Skeletal muscle tissue (tissue), 3 donors: ENCODE measurements at regions not wholly inside any gene's neighbourhood (a gene's known extent, or its start where the extent isn't known, plus 50 kb on each side); places are given as distances from the start of the nearest gene placed in this dataset.

Source experiments
- H3K27ac ChIP-seq: one replicate; pipeline ENCODE4 v1.7.0; 2013; ENCODE audit warnings: mild to moderate bottlenecking, low read depth, low read length, inconsistent platforms
- H3K27me3 ChIP-seq, 3 donors: one replicate each; pipeline ENCODE4 v1.7.0; 2013; ENCODE audit warnings: low read length in 3 of 3; ENCODE audit not compliant: control insufficient read depth in 3 of 3, insufficient read depth in 3 of 3
- H3K36me3 ChIP-seq, 3 donors: one replicate each; pipeline ENCODE4 v1.7.0; 2013; ENCODE audit warnings: low read length in 3 of 3; ENCODE audit not compliant: control insufficient read depth in 3 of 3, insufficient read depth in 3 of 3
- H3K4me1 ChIP-seq, 3 donors: one replicate each; pipeline ENCODE4 v1.7.0; 2013; ENCODE audit warnings: low read length in 3 of 3, mild to moderate bottlenecking in 3 of 3; ENCODE audit not compliant: control insufficient read depth in 3 of 3, insufficient read depth in 3 of 3
- H3K4me3 ChIP-seq, 3 donors: one replicate each; pipeline ENCODE4 v1.7.0; 2013; ENCODE audit warnings: low read length in 3 of 3
- H3K9ac ChIP-seq, 3 donors: one replicate each; pipeline ENCODE4 v1.7.0; 2013; ENCODE audit warnings: low read length in 3 of 3, mild to moderate bottlenecking in 3 of 3, moderate library complexity in 2 of 3, low read depth in 1 of 3
- H3K9me3 ChIP-seq, 3 donors: one replicate each; pipeline ENCODE4 v1.7.0; 2013; ENCODE audit warnings: low read length in 3 of 3; ENCODE audit not compliant: control insufficient read depth in 3 of 3
- donor health status: Osteomylitis.

DNA sequence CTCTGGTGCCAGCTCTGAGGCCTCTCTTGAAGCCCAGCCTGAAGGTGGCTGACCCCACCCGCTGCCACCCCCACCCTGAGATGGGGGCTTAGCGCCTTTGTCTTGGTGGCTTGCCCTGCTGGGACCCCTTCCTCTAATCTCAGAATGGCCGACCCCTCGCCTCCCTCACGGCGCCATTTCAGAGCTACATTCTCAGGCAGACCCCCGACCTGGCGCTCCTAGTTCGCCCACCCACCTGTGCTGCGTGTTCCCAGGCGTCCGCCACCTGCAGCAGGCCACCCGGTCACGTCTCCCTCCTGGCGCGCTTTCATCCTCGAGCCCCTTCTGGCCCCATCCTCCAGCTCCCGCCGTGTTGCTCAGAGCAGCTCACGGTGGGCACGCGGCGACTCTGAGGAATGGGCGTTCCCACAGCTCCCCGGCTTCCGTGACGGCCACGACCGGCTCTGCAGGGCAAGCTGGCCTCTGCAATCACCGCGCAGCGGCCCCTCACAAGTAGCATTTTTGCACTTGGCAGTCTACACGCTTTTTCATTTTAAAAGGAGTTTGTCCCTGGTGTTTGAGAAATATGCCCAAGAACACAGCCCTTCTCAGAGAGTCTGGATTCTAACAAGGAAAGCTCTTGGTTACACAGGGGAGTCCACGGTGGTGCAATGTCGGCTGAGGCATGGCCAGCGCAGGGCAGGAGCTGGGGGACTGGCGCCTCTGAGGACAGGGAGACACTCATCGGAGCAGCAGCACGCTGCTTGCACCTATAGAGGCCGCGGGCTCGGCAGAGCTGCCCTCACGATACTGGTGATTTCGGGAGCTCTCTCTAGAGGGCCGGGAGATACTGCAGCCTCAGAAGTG, 105.7 kb upstream of the C14orf180 start:
- Histone ChIP-seq H3K4me3 (no peak overlapping the region), H3K27ac (no peak overlapping the region), H3K9ac (no peak overlapping the region), H3K36me3 (no peaks in the 10 kb centered on the region), H3K9me3 (no peaks in the 10 kb centered on the region), H3K27me3 (peaks cover 27 to 39% (median 33%) of the 10 kb centered on the region in 3 donors), H3K4me1 (no peaks in the 10 kb centered on the region)

DNA sequence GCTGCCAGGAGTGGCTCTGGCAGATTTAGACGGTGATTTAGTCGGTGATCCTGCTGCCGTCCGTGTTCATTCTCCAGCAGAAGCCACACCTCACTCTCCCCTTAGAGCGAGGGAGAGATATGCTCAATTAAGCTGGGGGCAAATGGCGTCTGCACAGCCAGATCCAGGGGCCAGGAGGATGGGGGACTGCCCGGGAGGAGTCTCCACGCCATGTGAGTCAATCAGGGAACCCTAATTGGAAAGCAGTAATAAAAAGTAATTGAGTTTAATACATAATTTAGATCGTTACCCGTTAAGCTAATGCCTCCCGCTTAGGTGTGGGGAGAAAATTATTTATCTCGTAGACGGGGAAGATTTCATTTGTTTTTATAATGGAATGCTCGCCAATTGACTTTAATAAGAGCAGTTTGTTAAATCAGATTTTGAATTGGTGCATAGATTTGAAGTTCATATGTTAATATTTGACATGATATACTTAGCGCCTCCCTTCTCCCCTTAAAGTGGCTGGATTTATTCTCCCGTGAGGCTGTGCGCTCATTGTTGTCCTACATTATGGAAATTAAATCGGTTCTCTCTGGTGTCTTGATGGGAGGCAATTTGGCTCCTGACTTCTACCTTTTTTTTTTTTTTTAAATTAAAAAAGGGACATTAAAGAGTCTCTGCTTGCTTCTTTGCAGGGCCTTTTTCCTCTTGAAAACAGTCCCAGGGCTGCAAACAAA, 104.9 kb upstream of the C14orf180 start:
- no peak overlapping the region for H3K27ac ChIP-seq
- peaks cover 28 to 44% (median 37%) of the 10 kb centered on the region in 3 donors for H3K27me3 ChIP-seq
- no peaks in the 10 kb centered on the region for H3K36me3 ChIP-seq
- H3K4me1 ChIP-seq: no peaks in the 10 kb centered on the region
- no peak overlapping the region for H3K9ac ChIP-seq
- H3K4me3 ChIP-seq: no peak overlapping the region
- no peaks in the 10 kb centered on the region for H3K9me3 ChIP-seq

DNA sequence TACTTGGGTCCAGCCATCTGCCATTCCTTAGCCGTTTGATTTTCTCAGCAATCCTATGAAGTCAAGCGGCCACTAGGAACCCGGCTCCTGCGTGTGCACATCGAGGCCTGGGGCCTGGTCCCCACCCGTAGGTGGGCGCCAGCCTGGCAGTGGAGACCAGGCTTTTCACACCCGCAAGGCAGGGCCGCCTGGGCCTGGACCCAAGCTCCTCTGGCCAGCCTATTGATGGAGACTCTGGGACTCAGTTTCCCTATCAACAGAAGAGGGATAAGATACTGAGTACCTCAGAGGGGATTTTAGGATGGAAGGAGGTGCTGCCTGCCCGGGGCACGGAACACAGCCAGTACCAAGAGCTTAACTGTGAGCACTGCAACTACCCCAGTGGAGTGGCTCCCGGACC, 104.3 kb upstream of the C14orf180 start:
- peaks cover 28 to 49% (median 41%) of the 10 kb centered on the region in 3 donors for H3K27me3 ChIP-seq

DNA sequence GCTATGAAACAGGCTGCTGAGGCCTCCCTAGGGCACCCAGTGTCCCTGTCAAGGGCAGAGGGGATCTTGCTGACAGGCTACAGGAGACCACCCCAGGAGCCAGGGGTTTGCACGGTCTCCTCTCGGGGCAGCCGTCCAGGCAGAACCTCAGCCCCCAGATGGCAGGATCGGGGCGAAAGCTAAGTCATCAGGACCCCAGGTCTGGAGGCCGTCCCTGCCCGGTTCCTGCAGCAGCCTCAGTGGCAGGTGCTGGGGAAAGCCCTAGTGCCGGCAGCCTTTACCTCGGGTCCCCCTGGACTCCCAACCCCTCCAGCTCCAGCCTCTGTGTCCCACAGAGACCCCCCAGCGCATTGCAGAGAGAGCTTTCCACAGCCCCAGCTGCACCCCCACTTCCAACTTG, 103.8 kb upstream of the C14orf180 start:
- Histone ChIP-seq H3K9ac (no peak overlapping the region), H3K27me3 (peaks cover 28 to 46% (median 45%) of the 10 kb centered on the region in 3 donors), H3K27ac (no peak overlapping the region), H3K4me3 (no peak overlapping the region), H3K4me1 (no peaks in the 10 kb centered on the region), H3K36me3 (no peaks in the 10 kb centered on the region), H3K9me3 (peaks cover 0 to 3% (median 0%) of the 10 kb centered on the region in 3 donors)

More for the DNA sequence above, 104.3 kb upstream of the C14orf180 start:
- Histone ChIP-seq H3K36me3 (no peaks in the 10 kb centered on the region), H3K9me3 (no peaks in the 10 kb centered on the region), H3K27ac (no peak overlapping the region), H3K4me3 (no peak overlapping the region), H3K4me1 (no peaks in the 10 kb centered on the region), H3K9ac (no peak overlapping the region)

DNA sequence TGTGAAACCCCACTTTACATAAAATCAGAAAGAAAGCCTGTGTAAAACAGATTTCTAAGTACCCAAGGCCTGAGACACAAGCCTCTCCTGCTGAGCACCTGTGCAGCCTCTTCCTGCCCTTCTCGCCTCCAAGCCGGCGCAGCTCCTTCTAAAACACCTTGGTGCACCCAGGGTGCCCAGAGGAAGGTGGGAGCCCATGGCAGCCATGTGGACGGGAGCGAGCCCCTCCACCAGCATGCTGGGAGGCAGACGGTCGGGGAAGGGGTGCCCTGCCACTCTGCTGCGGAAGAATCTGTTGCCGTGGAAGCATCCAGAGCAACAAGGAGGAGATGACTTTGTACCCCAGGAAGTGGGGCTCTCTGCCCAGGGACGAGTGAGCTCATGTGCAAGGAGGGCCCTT, 103.1 kb upstream of the C14orf180 start:
- no peak overlapping the region for H3K9ac ChIP-seq
- H3K27ac ChIP-seq: no peak overlapping the region
- H3K4me1 ChIP-seq: no peaks in the 10 kb centered on the region
- H3K36me3 ChIP-seq: no peaks in the 10 kb centered on the region
- peaks cover 28 to 44% (median 41%) of the 10 kb centered on the region in 3 donors for H3K27me3 ChIP-seq
- H3K4me3 ChIP-seq: no peak overlapping the region
- peaks cover 0 to 3% (median 0%) of the 10 kb centered on the region in 3 donors for H3K9me3 ChIP-seq

DNA sequence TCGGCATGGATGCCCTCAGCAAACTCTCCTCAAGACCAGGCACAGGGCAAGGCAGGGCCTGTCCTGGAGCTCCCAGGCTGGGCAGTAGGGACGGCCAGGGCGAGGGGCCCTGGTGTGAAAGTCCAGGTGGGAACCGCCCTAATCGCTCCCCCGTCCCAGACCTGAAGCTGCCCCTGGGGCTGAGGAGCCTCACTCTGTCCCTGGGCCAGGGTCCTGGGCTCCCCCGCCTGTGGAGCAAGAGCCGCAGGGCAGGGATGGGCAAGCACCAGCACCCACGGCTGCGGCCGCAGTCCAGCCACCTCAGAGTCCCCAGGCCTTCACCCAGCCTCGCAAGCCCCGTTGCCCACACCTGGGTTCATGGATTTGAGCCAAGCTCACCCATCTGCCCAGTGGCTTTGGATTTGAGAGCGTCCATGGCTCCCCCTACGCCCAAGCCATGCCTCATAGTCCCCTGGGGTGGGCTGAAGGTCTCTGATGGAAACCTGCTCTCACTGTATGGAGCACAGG, 102.4 kb upstream of the C14orf180 start:
- Histone ChIP-seq H3K27ac (no peak overlapping the region), H3K9ac (no peak overlapping the region), H3K9me3 (peaks cover 0 to 3% (median 0%) of the 10 kb centered on the region in 3 donors), H3K4me3 (no peak overlapping the region), H3K36me3 (no peaks in the 10 kb centered on the region), H3K27me3 (peaks cover 22 to 44% (median 37%) of the 10 kb centered on the region in 3 donors), H3K4me1 (no peaks in the 10 kb centered on the region)

DNA sequence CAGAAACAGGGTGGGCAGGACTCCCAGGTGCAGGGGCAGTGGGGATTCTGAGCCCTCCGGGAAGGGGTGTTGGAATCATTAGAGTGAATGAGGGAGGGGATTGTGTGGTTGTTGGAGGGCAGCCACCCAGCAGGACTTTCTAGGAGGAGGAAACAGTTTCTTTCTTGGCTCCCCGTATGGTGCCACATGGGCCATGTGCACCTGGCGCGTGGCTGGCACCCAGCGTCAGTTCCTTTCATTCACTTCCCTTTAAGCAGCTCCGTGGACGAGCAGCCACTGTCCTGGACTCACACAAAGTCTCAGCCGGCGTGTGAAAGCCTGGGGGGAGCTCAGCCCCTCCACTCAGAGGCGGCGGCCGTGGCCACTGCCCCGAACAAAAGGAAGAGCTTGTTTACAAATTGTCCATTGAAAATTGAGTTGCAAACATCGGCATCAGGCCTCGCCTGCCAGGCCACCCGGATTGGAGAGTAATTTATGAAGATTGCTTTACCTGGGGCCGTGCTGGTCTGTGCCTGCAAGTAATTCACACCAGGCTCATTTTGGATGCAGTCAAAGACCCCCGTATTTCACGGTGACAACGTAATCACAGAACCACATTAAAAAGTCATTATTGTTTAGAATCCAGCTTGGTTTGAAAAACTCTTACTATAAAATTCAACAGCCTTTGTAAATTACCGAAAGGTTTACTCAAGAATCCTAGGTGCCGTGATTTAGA, 101.7 kb upstream of the C14orf180 start:
- no peaks in the 10 kb centered on the region for H3K4me1 ChIP-seq
- no peaks in the 10 kb centered on the region for H3K36me3 ChIP-seq
- H3K27me3 ChIP-seq: peaks cover 15 to 39% (median 37%) of the 10 kb centered on the region in 3 donors
- no peak overlapping the region for H3K27ac ChIP-seq
- H3K9ac ChIP-seq: no peak overlapping the region
- H3K9me3 ChIP-seq: peaks cover 0 to 3% (median 0%) of the 10 kb centered on the region in 3 donors
- no peak overlapping the region for H3K4me3 ChIP-seq

DNA sequence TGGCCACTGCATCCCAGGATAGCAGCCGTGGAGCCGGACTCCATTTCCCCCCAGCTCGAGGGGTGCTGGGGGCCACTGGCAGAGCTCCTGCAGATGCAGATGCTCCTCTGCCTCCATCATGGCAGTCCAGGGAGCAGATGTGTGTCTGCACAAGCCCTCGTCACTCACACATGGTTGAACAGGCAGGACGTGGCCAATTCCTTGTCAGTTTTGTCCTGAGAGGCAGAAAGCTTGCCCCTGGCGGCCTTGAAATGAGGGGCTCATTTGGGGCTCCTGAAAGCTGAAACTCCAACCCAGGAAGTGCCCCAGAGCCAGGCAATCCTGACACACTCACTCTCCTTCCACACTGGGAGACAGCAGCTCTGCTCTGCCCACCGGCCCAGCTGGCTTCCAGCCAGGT, 100.9 kb upstream of the C14orf180 start:
- peaks cover 0 to 3% (median 0%) of the 10 kb centered on the region in 3 donors for H3K9me3 ChIP-seq
- H3K4me3 ChIP-seq: no peak overlapping the region
- no peak overlapping the region for H3K9ac ChIP-seq
- H3K27me3 ChIP-seq: peaks cover 15 to 40% (median 37%) of the 10 kb centered on the region in 3 donors
- H3K4me1 ChIP-seq: no peaks in the 10 kb centered on the region
- H3K27ac ChIP-seq: no peak overlapping the region
- no peaks in the 10 kb centered on the region for H3K36me3 ChIP-seq

DNA sequence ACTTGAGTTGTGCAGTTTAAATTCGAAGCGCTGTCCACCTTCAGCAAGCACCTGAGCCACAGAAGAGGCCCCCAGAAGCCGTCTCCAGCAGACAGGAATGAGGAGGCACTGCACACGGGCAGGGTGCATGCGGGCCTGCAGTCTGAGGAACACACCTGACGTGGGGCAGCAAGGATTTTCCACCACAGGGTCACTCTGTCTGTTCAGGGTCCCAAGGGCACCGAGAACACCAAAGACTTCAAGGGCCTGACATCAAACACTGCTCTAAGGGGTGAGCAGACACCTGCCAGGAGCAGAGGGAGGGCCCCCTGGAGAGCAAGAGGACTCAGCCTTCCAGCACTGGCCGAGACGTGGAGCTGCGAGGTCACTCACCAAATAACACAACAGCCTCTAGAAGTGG, 99.7 kb upstream of the C14orf180 start:
- Histone ChIP-seq H3K4me3 (no peak overlapping the region), H3K9ac (no peak overlapping the region), H3K4me1 (no peaks in the 10 kb centered on the region), H3K36me3 (no peaks in the 10 kb centered on the region), H3K9me3 (peaks cover 0 to 3% (median 0%) of the 10 kb centered on the region in 3 donors), H3K27me3 (peaks cover 7 to 41% (median 37%) of the 10 kb centered on the region in 3 donors), H3K27ac (no peak overlapping the region)
